C4-2B (cell line): ENCODE measurements at regions not wholly inside any gene's neighbourhood (a gene's known extent, or its start where the extent isn't known, plus 50 kb on each side); places are given as distances from the start of the nearest gene placed in this dataset.

ENCODE experiments used
- CTCF ChIP-seq: fragments of 450-650 bp; conservative IDR thresholded peaks from 2 replicates; pipeline ENCODE4 v1.5.1; 2017; ENCODE audit warnings: mild to moderate bottlenecking
- ZFX ChIP-seq: fragments of 450-650 bp; IDR thresholded peaks from 2 replicates; pipeline ENCODE4 v1.6.1; 2017

DNA sequence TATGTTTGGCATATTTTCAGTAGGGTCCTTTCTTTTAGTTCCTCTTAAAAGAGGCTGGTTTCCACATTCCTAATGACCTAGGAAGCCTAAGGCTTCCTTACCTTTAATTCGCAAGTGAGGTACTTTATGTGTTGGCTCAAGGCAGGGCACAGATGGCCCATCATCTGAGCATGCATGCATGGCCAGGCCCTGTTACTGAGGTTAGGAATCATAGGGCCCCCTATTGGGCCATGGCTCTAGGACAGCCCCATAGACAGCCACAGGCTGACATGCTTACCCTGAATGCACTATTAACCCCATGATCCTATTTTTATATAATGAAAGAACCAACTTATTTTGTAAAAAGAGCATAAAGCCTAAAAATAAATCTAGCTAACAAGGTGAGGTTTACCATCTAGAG, 271.4 kb downstream of the ELAVL2 start:
- TF ChIP-seq CTCF (no peak), ZFX (no peak)
